ENCODE measurements at regions not wholly inside any gene's neighbourhood (a gene's known extent, or its start where the extent isn't known, plus 50 kb on each side); places are given as distances from the start of the nearest gene placed in this dataset.

- H3K27me3 ChIP-seq: peaks cover 20 to 100% (median 61%) of the 10 kb centered on the region in 4 donors
- no peaks in the 10 kb centered on the region for H3K36me3 ChIP-seq
- TF ChIP-seq POLR2A (IDR thresholded peaks at IDR 0.05): no peak
- TF ChIP-seq, protein P1, sequence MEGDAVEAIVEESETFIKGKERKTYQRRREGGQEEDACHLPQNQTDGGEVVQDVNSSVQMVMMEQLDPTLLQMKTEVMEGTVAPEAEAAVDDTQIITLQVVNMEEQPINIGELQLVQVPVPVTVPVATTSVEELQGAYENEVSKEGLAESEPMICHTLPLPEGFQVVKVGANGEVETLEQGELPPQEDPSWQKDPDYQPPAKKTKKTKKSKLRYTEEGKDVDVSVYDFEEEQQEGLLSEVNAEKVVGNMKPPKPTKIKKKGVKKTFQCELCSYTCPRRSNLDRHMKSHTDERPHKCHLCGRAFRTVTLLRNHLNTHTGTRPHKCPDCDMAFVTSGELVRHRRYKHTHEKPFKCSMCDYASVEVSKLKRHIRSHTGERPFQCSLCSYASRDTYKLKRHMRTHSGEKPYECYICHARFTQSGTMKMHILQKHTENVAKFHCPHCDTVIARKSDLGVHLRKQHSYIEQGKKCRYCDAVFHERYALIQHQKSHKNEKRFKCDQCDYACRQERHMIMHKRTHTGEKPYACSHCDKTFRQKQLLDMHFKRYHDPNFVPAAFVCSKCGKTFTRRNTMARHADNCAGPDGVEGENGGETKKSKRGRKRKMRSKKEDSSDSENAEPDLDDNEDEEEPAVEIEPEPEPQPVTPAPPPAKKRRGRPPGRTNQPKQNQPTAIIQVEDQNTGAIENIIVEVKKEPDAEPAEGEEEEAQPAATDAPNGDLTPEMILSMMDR (IDR thresholded peaks at IDR 0.05): no peak
- 27 to 40% methylated on average over 3 of the region's 3 CpGs for WGBS, 2 donors
- no peak for DNase-seq
- H3K4me3 ChIP-seq: no peak overlapping the region
- intact Hi-C loops (cut with DNase I): no loop called here
- no peaks in the 10 kb centered on the region for H3K9me3 ChIP-seq
- H3K4me1 ChIP-seq: peaks cover 29 to 59% (median 47%) of the 10 kb centered on the region in 3 donors
- no peak overlapping the region for H3K27ac ChIP-seq
Measured at GRCh38 chr15:89404023-89404422, 69.4 kb upstream of the POLG start.

DNA sequence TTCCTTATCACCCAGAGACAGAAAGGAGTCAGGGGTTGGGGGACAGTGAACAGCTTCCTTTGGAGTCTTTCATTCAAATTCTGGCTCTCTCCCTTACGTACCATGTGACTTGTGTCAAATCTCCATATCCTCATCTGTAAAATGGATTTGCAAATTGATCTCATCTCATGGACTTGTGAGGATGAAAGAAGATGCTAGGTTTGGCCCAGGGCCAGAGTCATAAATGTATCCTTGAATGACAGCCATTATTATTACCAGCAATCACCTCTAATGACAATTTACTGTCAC, 67.8 kb upstream of the POLG start:
- Histone ChIP-seq H3K36me3 (no peaks in the 10 kb centered on the region), H3K27me3 (peaks cover 14 to 100% (median 57%) of the 10 kb centered on the region in 4 donors), H3K4me3 (no peak overlapping the region), H3K27ac (no peak overlapping the region), H3K4me1 (peaks cover 24 to 46% (median 34%) of the 10 kb centered on the region in 3 donors), H3K9me3 (no peaks in the 10 kb centered on the region)
- no peak for TF ChIP-seq POLR2A (IDR thresholded peaks at IDR 0.05)
- TF ChIP-seq, protein P1 (IDR thresholded peaks at IDR 0.05): no peak
- WGBS, 2 donors: 20 to 33% methylated on average over 1 of the region's 1 CpG
- intact Hi-C loops (cut with DNase I): no loop called here
- DNase-seq: no peak

GRCh38 chr15:89401631-89402517, 67.2 kb upstream of the POLG start:
- Histone ChIP-seq H3K4me1 (peaks cover 18 to 40% (median 28%) of the 10 kb centered on the region in 3 donors), H3K27ac (no peak overlapping the region), H3K27me3 (peaks cover 14 to 100% (median 55%) of the 10 kb centered on the region in 4 donors), H3K36me3 (no peaks in the 10 kb centered on the region), H3K4me3 (no peak overlapping the region), H3K9me3 (no peaks in the 10 kb centered on the region)
- intact Hi-C loops (cut with DNase I): no loop called here
- 4 to 9% methylated on average over 12 of the region's 12 CpGs for WGBS, 2 donors
- no peak for DNase-seq
- TF ChIP-seq, protein P1 (IDR thresholded peaks at IDR 0.05): no peak
- no peak for TF ChIP-seq POLR2A (IDR thresholded peaks at IDR 0.05)

DNA sequence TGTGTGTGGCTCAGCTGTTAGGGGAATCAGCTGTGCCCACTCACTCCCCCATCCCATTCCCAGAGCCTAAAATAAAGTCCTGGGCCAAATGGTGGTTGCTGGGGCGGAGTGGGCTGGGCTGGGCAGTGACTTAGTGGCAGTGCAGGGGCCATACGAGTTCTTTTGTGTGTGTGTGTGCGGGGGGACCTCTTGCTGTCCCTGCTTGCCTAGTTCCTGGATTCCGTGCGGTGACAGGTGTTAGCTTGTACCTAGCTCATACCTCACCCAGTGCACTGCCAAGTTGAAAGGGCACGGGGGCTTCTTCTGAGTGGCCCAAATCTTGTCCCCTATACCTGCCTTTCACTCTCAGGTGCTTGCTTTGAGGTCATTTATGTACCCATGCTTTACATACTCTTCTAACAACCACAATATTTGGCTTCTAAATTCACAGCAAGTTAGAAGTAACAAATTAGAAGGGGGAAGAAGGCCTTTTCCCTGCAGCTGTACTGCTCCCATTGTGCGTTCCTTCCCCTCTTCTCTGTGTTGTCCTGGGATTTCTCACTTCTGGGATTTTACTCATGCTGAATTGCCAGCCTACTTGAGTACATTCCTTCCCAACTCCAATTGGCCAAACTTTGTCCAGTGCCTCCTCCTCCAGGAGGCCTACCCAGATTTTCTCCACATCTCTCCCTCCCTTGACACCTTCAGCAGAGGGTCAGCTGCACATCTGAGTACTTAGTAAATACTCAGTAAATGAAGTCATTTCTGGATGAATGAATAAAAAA, 66.3 kb upstream of the POLG start:
- Histone ChIP-seq H3K9me3 (no peaks in the 10 kb centered on the region), H3K27ac (no peak overlapping the region), H3K36me3 (no peaks in the 10 kb centered on the region), H3K27me3 (peaks cover 14 to 98% (median 53%) of the 10 kb centered on the region in 4 donors), H3K4me1 (peaks cover 15 to 31% (median 19%) of the 10 kb centered on the region in 3 donors), H3K4me3 (no peak overlapping the region)
- no peak for TF ChIP-seq POLR2A (IDR thresholded peaks at IDR 0.05)
- TF ChIP-seq, protein P1 (IDR thresholded peaks at IDR 0.05): no peak
- WGBS, 2 donors: 48 to 53% methylated on average over 6 to 7 of the region's 7 CpGs
- no peak for DNase-seq
- intact Hi-C loops (cut with DNase I): no loop called here
